H1 (cell line): ENCODE measurements at regions not wholly inside any gene's neighbourhood (a gene's known extent, or its start where the extent isn't known, plus 50 kb on each side); places are given as distances from the start of the nearest gene placed in this dataset.

Experiments
- CTCF ChIA-PET: fragments of 300-600 bp; sonication (Branson Sonifier 250); formaldehyde crosslinking; loops from one replicate; lab custom pipeline; 2021; ENCODE audit not compliant: partially characterized antibody; lab: Charles Lee
- POLR2A ChIA-PET: fragments of 300-600 bp; sonication (Branson Sonifier 250); formaldehyde crosslinking; loops from one replicate; lab custom pipeline; 2021; ENCODE audit warnings: inconsistent platforms; ENCODE audit not compliant: partially characterized antibody; lab: Charles Lee
- DNase-seq, 2 experiments: peaks; one replicate each; pipeline versions ENCODE4 v3.0.0 to v3.0.0-alpha.2; 2010 to 2022; ENCODE audit warnings: low spot score in 2 of 2, low read depth in 1 of 2, mixed read lengths in 1 of 2
- FAIRE-seq: peaks from 2 replicates; lab custom pipeline; 2011; peaks lifted over from hg19 to GRCh38; lab: Jason Lieb, UNC
- H2AFZ ChIP-seq: 2 replicates; pipeline ENCODE4 v1.8.1; 2012; ENCODE audit warnings: low read length, inconsistent platforms
- H2AK5ac ChIP-seq: 2 replicates; pipeline ENCODE4 v1.6.1; 2013; ENCODE audit warnings: low read depth, low read length
- H2BK120ac ChIP-seq: replicated peaks from 2 replicates; pipeline ENCODE3; 2013; ENCODE audit warnings: low read depth, low read length, inconsistent platforms
- H2BK12ac ChIP-seq: 2 replicates; pipeline ENCODE4 v1.6.1; 2013; ENCODE audit warnings: low read depth, low read length
- H2BK15ac ChIP-seq: 2 replicates; pipeline ENCODE4 v1.6.1; 2013; ENCODE audit warnings: low read length
- H2BK20ac ChIP-seq: 2 replicates; pipeline ENCODE4 v1.6.1; 2013; ENCODE audit warnings: low read length
- H2BK5ac ChIP-seq: 2 replicates; pipeline ENCODE4 v1.6.1; 2013; ENCODE audit warnings: low read depth, low read length
- H3K14ac ChIP-seq: 2 replicates; pipeline ENCODE4 v1.6.1; 2013; ENCODE audit warnings: inconsistent platforms; ENCODE audit not compliant: insufficient read length
- H3K18ac ChIP-seq: 2 replicates; pipeline ENCODE4 v1.6.1; 2013; ENCODE audit warnings: low read length; ENCODE audit errors: extremely low read depth
- H3K23ac ChIP-seq: 2 replicates; pipeline ENCODE4 v1.6.1; 2013; ENCODE audit warnings: inconsistent platforms; ENCODE audit not compliant: insufficient read length
- H3K23me2 ChIP-seq: 2 replicates; pipeline ENCODE4 v1.6.1; 2013; ENCODE audit warnings: low read depth, low read length
- H3K27ac ChIP-seq: 2 replicates; pipeline ENCODE4 v1.6.1; 2011; ENCODE audit warnings: low read depth, low read length, inconsistent platforms
- H3K27me3 ChIP-seq, 4 experiments: replicated peaks in 1 of 4; 1 replicate in 1 of 4; 2 replicates in 3 of 4; pipeline versions ENCODE4 v1.6.1 to v1.8.1; 2011 to 2013; ENCODE audit warnings: low read length in 3 of 4, mild to moderate bottlenecking in 3 of 4, inconsistent platforms in 2 of 4, mixed read lengths in 2 of 4, moderate library complexity in 1 of 4; ENCODE audit not compliant: control insufficient read depth in 3 of 4, insufficient read depth in 3 of 4; ENCODE audit errors: extremely low read depth in 1 of 4
- H3K36me3 ChIP-seq, 4 experiments: 2 replicates each; pipeline versions ENCODE4 v1.6.1 to v1.8.1; 2011 to 2013; ENCODE audit warnings: mild to moderate bottlenecking in 4 of 4, low read length in 3 of 4, moderate library complexity in 2 of 4, control low read depth in 1 of 4, inconsistent platforms in 1 of 4; ENCODE audit not compliant: insufficient read depth in 4 of 4, control insufficient read depth in 2 of 4
- H3K4ac ChIP-seq: replicated peaks from 2 replicates; pipeline ENCODE3; 2013; ENCODE audit warnings: low read length, low read depth, mixed read lengths, inconsistent platforms; ENCODE audit not compliant: insufficient read length
- H3K4me1 ChIP-seq, 4 experiments: replicated peaks in 1 of 4; 1 replicate in 1 of 4; 2 replicates in 3 of 4; pipeline versions ENCODE4 v1.6.1 to v1.8.1; 2011 to 2013; ENCODE audit warnings: low read length in 3 of 4, inconsistent platforms in 2 of 4, mixed read lengths in 1 of 4; ENCODE audit not compliant: insufficient read depth in 4 of 4, control insufficient read depth in 3 of 4
- H3K4me2 ChIP-seq, 2 experiments: 2 replicates each; pipeline versions ENCODE4 v1.6.1 to v1.8.1; 2011 to 2013; ENCODE audit warnings: low read depth in 2 of 2, low read length in 2 of 2, control low read depth in 1 of 2, inconsistent platforms in 1 of 2, mild to moderate bottlenecking in 1 of 2; ENCODE audit not compliant: insufficient read depth in 1 of 2
- H3K4me3 ChIP-seq, 4 experiments: fragments of 200-600, 300-600 bp in 1 of 4; sonication (generic), shearing (Covaris generic), sonication (Bioruptor Twin) in 1 of 4; 2 replicates each; pipeline versions ENCODE4 v1.5.1 to v1.8.1; 2011 to 2016; ENCODE audit warnings: low read length in 4 of 4, low read depth in 3 of 4, control low read depth in 2 of 4, inconsistent platforms in 2 of 4, mild to moderate bottlenecking in 2 of 4, mixed read lengths in 1 of 4, moderate library complexity in 1 of 4; ENCODE audit not compliant: insufficient read depth in 2 of 4; ENCODE audit errors: extremely low read depth in 1 of 4
- H3K56ac ChIP-seq: replicated peaks from 2 replicates; pipeline ENCODE3; 2013; ENCODE audit warnings: low read depth, mild to moderate bottlenecking, mixed read lengths, low read length, inconsistent platforms; ENCODE audit not compliant: insufficient read length
- H3K79me1 ChIP-seq: 2 replicates; pipeline ENCODE4 v1.6.1; 2013; ENCODE audit warnings: low read depth, low read length, control low read depth
- H3K79me2 ChIP-seq, 2 experiments: 2 replicates each; pipeline versions ENCODE4 v1.6.1 to v1.8.1; 2012 to 2013; ENCODE audit warnings: low read length in 2 of 2, mild to moderate bottlenecking in 2 of 2, inconsistent platforms in 1 of 2; ENCODE audit not compliant: insufficient read depth in 2 of 2, control insufficient read depth in 1 of 2
- H3K9ac ChIP-seq, 4 experiments: replicated peaks in 1 of 4; 1 replicate in 1 of 4; 2 replicates in 3 of 4; pipeline versions ENCODE4 v1.6.1 to v1.8.1; 2011 to 2013; ENCODE audit warnings: low read depth in 3 of 4, low read length in 3 of 4, control low read depth in 2 of 4, mild to moderate bottlenecking in 2 of 4, moderate library complexity in 2 of 4, inconsistent platforms in 1 of 4; ENCODE audit errors: extremely low read depth in 1 of 4
- H3K9me3 ChIP-seq, 2 experiments: 2 replicates each; pipeline versions ENCODE4 v1.6.1 to v1.8.1; 2012 to 2013; ENCODE audit warnings: mild to moderate bottlenecking in 2 of 2, moderate library complexity in 2 of 2, control low read depth in 1 of 2, inconsistent platforms in 1 of 2, low read depth in 1 of 2, low read length in 1 of 2, mixed read lengths in 1 of 2; ENCODE audit not compliant: insufficient read depth in 2 of 2
- H4K20me1 ChIP-seq, 2 experiments: replicated peaks in 1 of 2; 2 replicates each; pipeline versions ENCODE3 to v1.8.1; 2011 to 2013; ENCODE audit warnings: inconsistent platforms in 2 of 2, low read length in 2 of 2, mild to moderate bottlenecking in 1 of 2; ENCODE audit not compliant: insufficient read depth in 2 of 2, control insufficient read depth in 1 of 2
- H4K5ac ChIP-seq: 2 replicates; pipeline ENCODE4 v1.6.1; 2013; ENCODE audit warnings: low read length, low read depth, mixed read lengths, inconsistent platforms; ENCODE audit not compliant: insufficient read length
- H4K8ac ChIP-seq: 2 replicates; pipeline ENCODE4 v1.8.0; 2013; ENCODE audit warnings: mild to moderate bottlenecking, moderate library complexity, low read length, inconsistent platforms; ENCODE audit not compliant: insufficient read depth; ENCODE audit errors: extremely low read depth
- H4K91ac ChIP-seq: replicated peaks from 2 replicates; pipeline ENCODE3; 2013; ENCODE audit warnings: low read length, mixed read lengths, inconsistent platforms; ENCODE audit not compliant: insufficient read length
- ATF2 ChIP-seq: IDR thresholded peaks from 2 replicates; pipeline ENCODE4 v1.6.1; 2012; ENCODE audit warnings: low read length, inconsistent platforms
- BRCA1 ChIP-seq: IDR thresholded peaks from 2 replicates; pipeline ENCODE4 v1.6.1; 2012; ENCODE audit warnings: low read depth, low read length, improper control_type of control experiment
- RXRA ChIP-seq: IDR thresholded peaks from 2 replicates; pipeline ENCODE4 v1.6.1; 2011; ENCODE audit warnings: low read depth, mild to moderate bottlenecking, low read length, moderate library complexity; ENCODE audit not compliant: insufficient read depth
- SIN3A ChIP-seq, 2 experiments: IDR thresholded peaks in 1 of 2; conservative IDR thresholded peaks in 1 of 2; 2 replicates each; pipeline ENCODE4 v1.6.1; 2011 to 2012; ENCODE audit warnings: low read length in 2 of 2, improper control_type of control experiment in 1 of 2, low read depth in 1 of 2, mild to moderate bottlenecking in 1 of 2
- SP2 ChIP-seq: IDR thresholded peaks from 2 replicates; pipeline ENCODE4 v1.6.1; 2012; ENCODE audit warnings: mild to moderate bottlenecking, low read length, inconsistent platforms
- TEAD4 ChIP-seq: IDR thresholded peaks from 2 replicates; pipeline ENCODE4 v1.6.1; 2012; ENCODE audit warnings: low read depth, low read length, inconsistent platforms, mixed read lengths
- USF2 ChIP-seq: IDR thresholded peaks from 2 replicates; pipeline ENCODE4 v1.6.1; 2011; ENCODE audit warnings: low read length, improper control_type of control experiment
- WGBS, 2 experiments: shearing (Covaris generic) in 1 of 2; methylation state at CpG; one replicate each; pipeline versions ENCODE4 v1.1.6 to v1.1.7; 2013 to 2015; ENCODE audit warnings: low lambda C conversion rate in 2 of 2, mixed read lengths in 2 of 2, inconsistent platforms in 1 of 2, low coverage in 1 of 2, missing lambda C conversion rate in 1 of 2; ENCODE audit not compliant: insufficient replicate concordance in 2 of 2, insufficient coverage in 1 of 2, insufficient read length in 1 of 2; ENCODE audit errors: extremely low coverage in 1 of 2, missing lambda C conversion rate in 1 of 2; 5-methylcytosine and 5-hydroxymethylcytosine counted together

GRCh38 chr10:31100115-31100601, 68.5 kb upstream of the ZNF438 start:
- Histone ChIP-seq H2AK5ac (no peak overlapping the region), H3K79me2 (no peaks in the 10 kb centered on the region), H2BK12ac (no peak overlapping the region), H2BK20ac (no peak overlapping the region), H2AFZ (no peak overlapping the region), H4K20me1 (no peaks in the 10 kb centered on the region), H3K4ac (no peak overlapping the region), H2BK5ac (no peak overlapping the region), H4K5ac (no peak overlapping the region), H3K18ac (no peak overlapping the region), H3K56ac (no peak overlapping the region), H4K8ac (no peak overlapping the region), H3K4me3 (no peak overlapping the region), H3K4me2 (no peak overlapping the region), H3K9me3 (no peaks in the 10 kb centered on the region), H3K79me1 (no peaks in the 10 kb centered on the region), H3K27me3 (no peaks in the 10 kb centered on the region), H3K4me1 (peaks cover 0 to 3% (median 0%) of the 10 kb centered on the region in 4 experiments; a peak in 2 of 7 replicates), H2BK15ac (no peak overlapping the region), H3K14ac (no peak overlapping the region), H2BK120ac (no peak overlapping the region), H3K36me3 (no peaks in the 10 kb centered on the region), H3K23ac (no peak overlapping the region), H3K27ac (no peak overlapping the region), H4K91ac (no peak overlapping the region), H3K23me2 (no peaks in the 10 kb centered on the region), H3K9ac (no peak overlapping the region)
- POLR2A ChIA-PET, result no interaction called here
- CTCF ChIA-PET, result interaction anchor here (0.6 to 1.2 kb wide), 3 partner anchors 8 to 30 kb away, joined by 3 to 4 read pairs (median 3); no protein-coding TSS in a partner anchor
- DNase-seq, result no peak
- TF ChIP-seq SP2, result no peak
- no peak for TF ChIP-seq BRCA1
- no peak for TF ChIP-seq USF2
- TF ChIP-seq RXRA, result no peak
- no peak for TF ChIP-seq ATF2
- TF ChIP-seq TEAD4, result no peak
- TF ChIP-seq SIN3A (conservative IDR thresholded peaks at IDR 0.05 in 1 of 2, IDR thresholded peaks at IDR 0.05 in 1 of 2; ENCODE audit: low read depth in 1 of 2, low read length in 2 of 2), result no peak
- no peak for FAIRE-seq
- WGBS, 2 experiments, result 82% methylated on average over 1 of the region's 1 CpG; no CpG with 5 or more reads in 1 of the 2 experiments
